ENCODE measurements at regions not wholly inside any gene's neighbourhood (a gene's known extent, or its start where the extent isn't known, plus 50 kb on each side); places are given as distances from the start of the nearest gene placed in this dataset.

DNA sequence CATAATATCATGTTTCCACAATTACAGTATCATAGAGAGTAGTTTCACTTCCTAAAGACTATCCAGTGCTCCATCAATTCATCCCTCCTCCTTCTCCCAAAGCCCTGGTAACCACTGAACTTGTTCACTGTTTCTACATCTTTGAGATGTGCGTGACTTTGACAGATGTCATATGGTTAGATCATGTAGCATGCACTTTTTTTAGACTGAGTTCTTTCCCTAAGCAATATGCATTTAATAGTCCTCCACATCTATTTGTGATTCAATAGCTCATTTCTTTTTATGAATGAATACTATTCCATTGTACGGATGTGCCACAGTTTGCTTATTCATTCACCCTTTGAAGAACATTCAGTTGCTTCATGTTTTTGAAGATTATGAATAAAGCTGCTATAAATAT is 560.4 kb upstream of the LRRTM4 start:
- H3K4me3 ChIP-seq (ENCODE audit: low read depth in 1 of 5, low read length in 5 of 5), result no peak overlapping the region
- peaks cover 0 to 5% (median 0%) of the 10 kb centered on the region in 5 donors for H3K9me3 ChIP-seq (ENCODE audit: control insufficient read depth in 5 of 5, low read length in 5 of 5)
- H3K4me1 ChIP-seq (ENCODE audit: control insufficient read depth in 5 of 5, insufficient read depth in 5 of 5, low read length in 5 of 5), result no peaks in the 10 kb centered on the region
- H3K9ac ChIP-seq (ENCODE audit: low read length in 5 of 5), result no peak overlapping the region
- no peak overlapping the region for H3K27ac ChIP-seq (ENCODE audit: low read depth, low read length)
- H3K27me3 ChIP-seq (ENCODE audit: control insufficient read depth in 5 of 5, insufficient read depth in 4 of 5, low read length in 5 of 5), result no peaks in the 10 kb centered on the region
- no peaks in the 10 kb centered on the region for H3K36me3 ChIP-seq (ENCODE audit: control insufficient read depth in 5 of 5, insufficient read depth in 5 of 5, low read length in 5 of 5)

DNA sequence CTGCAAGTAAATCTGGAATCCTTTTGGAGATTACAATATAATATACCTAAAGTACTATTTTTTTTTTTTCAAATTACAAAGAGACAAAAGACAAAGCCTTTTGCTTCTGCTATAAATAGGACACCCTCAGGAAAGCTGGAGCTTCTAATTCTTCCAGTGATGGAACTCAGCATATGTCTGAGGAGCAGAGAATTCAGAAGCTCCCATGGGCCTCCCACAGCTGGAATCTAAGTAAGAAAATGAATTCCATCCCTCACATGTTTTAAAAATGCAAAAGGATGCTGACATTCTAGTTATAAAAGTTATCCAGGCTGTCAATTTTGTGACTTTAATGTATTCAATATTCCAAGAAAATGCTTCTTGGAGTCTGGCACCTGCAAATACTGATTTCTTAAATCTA is 571.3 kb upstream of the LRRTM4 start:
- Histone ChIP-seq H3K36me3 (ENCODE audit: control insufficient read depth in 5 of 5, insufficient read depth in 5 of 5, low read length in 5 of 5) (no peaks in the 10 kb centered on the region), H3K4me3 (ENCODE audit: low read depth in 1 of 5, low read length in 5 of 5) (no peak overlapping the region), H3K9ac (ENCODE audit: low read length in 5 of 5) (no peak overlapping the region), H3K9me3 (ENCODE audit: control insufficient read depth in 5 of 5, low read length in 5 of 5) (peaks cover 0 to 3% (median 0%) of the 10 kb centered on the region in 5 donors), H3K27me3 (ENCODE audit: control insufficient read depth in 5 of 5, insufficient read depth in 4 of 5, low read length in 5 of 5) (no peaks in the 10 kb centered on the region), H3K4me1 (ENCODE audit: control insufficient read depth in 5 of 5, insufficient read depth in 5 of 5, low read length in 5 of 5) (no peaks in the 10 kb centered on the region), H3K27ac (ENCODE audit: low read depth, low read length) (no peak overlapping the region)

DNA sequence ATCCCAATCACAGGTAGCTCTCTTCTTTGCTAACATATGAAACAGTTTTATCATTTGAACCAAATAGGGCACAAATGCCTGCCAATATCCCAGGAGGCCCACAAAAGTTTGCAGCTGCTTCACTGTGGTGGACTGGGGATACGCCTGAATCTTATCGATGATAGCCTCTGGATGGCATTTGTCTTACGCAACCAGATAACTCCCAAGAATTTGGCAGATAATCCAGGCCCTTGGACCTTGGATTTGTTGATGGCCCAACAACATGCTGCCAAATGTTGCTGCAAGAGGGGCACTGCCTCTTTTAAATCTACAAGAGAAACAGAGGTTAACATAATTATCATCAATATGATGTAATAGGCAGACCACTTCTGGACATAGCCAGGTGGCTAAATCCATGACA is 587.1 kb upstream of the LRRTM4 start:
- Histone ChIP-seq H3K36me3 (ENCODE audit: control insufficient read depth in 5 of 5, insufficient read depth in 5 of 5, low read length in 5 of 5) (no peaks in the 10 kb centered on the region), H3K27me3 (ENCODE audit: control insufficient read depth in 5 of 5, insufficient read depth in 4 of 5, low read length in 5 of 5) (peaks cover 0 to 7% (median 0%) of the 10 kb centered on the region in 5 donors), H3K9me3 (ENCODE audit: control insufficient read depth in 5 of 5, low read length in 5 of 5) (peaks cover 0 to 11% (median 4%) of the 10 kb centered on the region in 5 donors), H3K4me3 (ENCODE audit: low read depth in 1 of 5, low read length in 5 of 5) (no peak overlapping the region), H3K4me1 (ENCODE audit: control insufficient read depth in 5 of 5, insufficient read depth in 5 of 5, low read length in 5 of 5) (no peaks in the 10 kb centered on the region), H3K9ac (ENCODE audit: low read length in 5 of 5) (no peak overlapping the region), H3K27ac (ENCODE audit: low read depth, low read length) (no peak overlapping the region)

DNA sequence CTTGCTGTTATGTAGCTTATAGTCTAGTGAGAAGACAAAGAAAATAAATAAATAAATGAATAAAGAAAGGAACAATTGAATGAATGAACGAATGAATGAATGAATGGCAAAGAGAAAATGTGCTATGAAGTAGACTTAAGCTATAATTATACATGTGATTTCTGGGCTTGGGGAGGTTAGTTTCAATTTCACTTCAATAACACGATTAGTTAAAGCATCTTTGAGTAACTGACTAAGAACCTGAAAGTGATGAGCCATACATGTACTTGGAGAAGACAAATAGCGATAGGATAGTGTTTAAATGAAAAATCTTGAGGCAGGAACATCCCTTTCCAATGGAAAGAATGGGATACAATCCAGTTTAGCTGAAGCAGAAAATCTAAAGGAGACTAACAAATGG is 593.1 kb upstream of the LRRTM4 start:
- Histone ChIP-seq H3K9me3 (ENCODE audit: control insufficient read depth in 5 of 5, low read length in 5 of 5) (peaks cover 0 to 3% (median 0%) of the 10 kb centered on the region in 5 donors), H3K27ac (ENCODE audit: low read depth, low read length) (no peak overlapping the region), H3K36me3 (ENCODE audit: control insufficient read depth in 5 of 5, insufficient read depth in 5 of 5, low read length in 5 of 5) (no peaks in the 10 kb centered on the region), H3K9ac (ENCODE audit: low read length in 5 of 5) (no peak overlapping the region), H3K27me3 (ENCODE audit: control insufficient read depth in 5 of 5, insufficient read depth in 4 of 5, low read length in 5 of 5) (peaks cover 0 to 7% (median 0%) of the 10 kb centered on the region in 5 donors), H3K4me3 (ENCODE audit: low read depth in 1 of 5, low read length in 5 of 5) (no peak overlapping the region), H3K4me1 (ENCODE audit: control insufficient read depth in 5 of 5, insufficient read depth in 5 of 5, low read length in 5 of 5) (no peaks in the 10 kb centered on the region)

DNA sequence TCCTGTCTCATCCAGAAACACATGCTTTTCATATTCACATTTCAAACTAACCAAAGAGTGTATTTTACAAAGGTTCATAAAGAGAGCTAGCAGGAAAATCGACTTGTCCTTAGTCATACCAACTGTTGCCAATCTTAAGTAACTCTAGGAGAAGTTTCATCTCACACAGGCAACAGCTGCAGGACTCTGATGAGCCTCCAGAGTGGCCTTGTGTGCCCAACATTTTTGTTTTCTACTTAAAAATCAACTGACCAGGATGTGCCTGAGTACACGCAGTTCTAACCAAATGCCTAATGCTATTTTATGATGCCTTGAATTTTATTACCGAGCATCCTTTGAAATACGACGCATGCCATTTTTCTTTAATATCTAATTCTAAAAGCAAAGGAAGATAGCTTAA is 595.9 kb upstream of the LRRTM4 start:
- H3K9ac ChIP-seq (ENCODE audit: low read length in 5 of 5), result no peak overlapping the region
- no peaks in the 10 kb centered on the region for H3K4me1 ChIP-seq (ENCODE audit: control insufficient read depth in 5 of 5, insufficient read depth in 5 of 5, low read length in 5 of 5)
- H3K4me3 ChIP-seq (ENCODE audit: low read depth in 1 of 5, low read length in 5 of 5), result no peak overlapping the region
- peaks cover 0 to 1% (median 0%) of the 10 kb centered on the region in 5 donors for H3K9me3 ChIP-seq (ENCODE audit: control insufficient read depth in 5 of 5, low read length in 5 of 5)
- H3K36me3 ChIP-seq (ENCODE audit: control insufficient read depth in 5 of 5, insufficient read depth in 5 of 5, low read length in 5 of 5), result no peaks in the 10 kb centered on the region
- no peaks in the 10 kb centered on the region for H3K27me3 ChIP-seq (ENCODE audit: control insufficient read depth in 5 of 5, insufficient read depth in 4 of 5, low read length in 5 of 5)
- no peak overlapping the region for H3K27ac ChIP-seq (ENCODE audit: low read depth, low read length)

DNA sequence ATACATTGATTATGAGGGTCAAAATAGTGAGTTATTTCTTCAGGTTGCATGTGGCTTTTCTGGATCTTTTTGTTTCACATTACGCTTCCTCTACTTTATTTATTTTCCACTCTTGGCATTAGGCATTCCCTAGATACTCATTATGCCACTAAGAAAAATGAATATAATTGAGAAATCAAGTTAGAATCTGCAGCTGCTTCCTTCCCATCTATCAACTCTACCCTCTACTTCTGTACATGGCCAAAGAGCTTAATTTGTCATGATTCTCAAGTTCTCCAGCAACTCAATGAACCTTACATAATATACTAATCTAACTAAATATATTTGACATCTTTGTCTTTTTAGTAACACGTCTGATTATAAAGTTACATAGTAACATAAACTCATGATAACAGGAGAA is 598.1 kb upstream of the LRRTM4 start:
- no peak overlapping the region for H3K27ac ChIP-seq (ENCODE audit: low read depth, low read length)
- H3K4me3 ChIP-seq (ENCODE audit: low read depth in 1 of 5, low read length in 5 of 5), result no peak overlapping the region
- no peaks in the 10 kb centered on the region for H3K27me3 ChIP-seq (ENCODE audit: control insufficient read depth in 5 of 5, insufficient read depth in 4 of 5, low read length in 5 of 5)
- peaks cover 0 to 2% (median 0%) of the 10 kb centered on the region in 5 donors for H3K9me3 ChIP-seq (ENCODE audit: control insufficient read depth in 5 of 5, low read length in 5 of 5)
- no peaks in the 10 kb centered on the region for H3K4me1 ChIP-seq (ENCODE audit: control insufficient read depth in 5 of 5, insufficient read depth in 5 of 5, low read length in 5 of 5)
- no peaks in the 10 kb centered on the region for H3K36me3 ChIP-seq (ENCODE audit: control insufficient read depth in 5 of 5, insufficient read depth in 5 of 5, low read length in 5 of 5)
- no peak overlapping the region for H3K9ac ChIP-seq (ENCODE audit: low read length in 5 of 5)

DNA sequence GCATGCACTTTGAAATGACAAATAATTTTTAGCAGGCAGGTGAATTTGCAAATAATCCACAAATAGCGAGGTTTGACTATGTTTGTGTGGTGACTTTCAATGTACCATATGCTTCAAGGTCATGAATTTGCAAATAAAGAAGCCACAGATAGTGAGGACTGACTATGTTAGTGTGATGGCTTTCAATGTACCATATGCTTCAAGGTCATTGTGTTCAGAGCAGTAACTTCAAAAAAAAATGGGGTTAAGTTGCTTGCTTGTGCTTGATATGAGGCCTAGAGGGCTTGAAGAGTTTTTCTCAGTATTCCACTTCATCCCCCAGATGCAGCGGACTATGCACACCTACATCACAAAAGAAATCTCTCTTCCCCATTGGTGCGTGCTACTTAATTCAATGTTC is 602.9 kb upstream of the LRRTM4 start:
- Histone ChIP-seq H3K9me3 (ENCODE audit: control insufficient read depth in 5 of 5, low read length in 5 of 5) (peaks cover 0 to 2% (median 0%) of the 10 kb centered on the region in 5 donors), H3K4me1 (ENCODE audit: control insufficient read depth in 5 of 5, insufficient read depth in 5 of 5, low read length in 5 of 5) (peaks cover 0 to 3% (median 0%) of the 10 kb centered on the region in 5 donors), H3K27me3 (ENCODE audit: control insufficient read depth in 5 of 5, insufficient read depth in 4 of 5, low read length in 5 of 5) (no peaks in the 10 kb centered on the region), H3K36me3 (ENCODE audit: control insufficient read depth in 5 of 5, insufficient read depth in 5 of 5, low read length in 5 of 5) (no peaks in the 10 kb centered on the region), H3K9ac (ENCODE audit: low read length in 5 of 5) (no peak overlapping the region), H3K4me3 (ENCODE audit: low read depth in 1 of 5, low read length in 5 of 5) (no peak overlapping the region), H3K27ac (ENCODE audit: low read depth, low read length) (no peak overlapping the region)

DNA sequence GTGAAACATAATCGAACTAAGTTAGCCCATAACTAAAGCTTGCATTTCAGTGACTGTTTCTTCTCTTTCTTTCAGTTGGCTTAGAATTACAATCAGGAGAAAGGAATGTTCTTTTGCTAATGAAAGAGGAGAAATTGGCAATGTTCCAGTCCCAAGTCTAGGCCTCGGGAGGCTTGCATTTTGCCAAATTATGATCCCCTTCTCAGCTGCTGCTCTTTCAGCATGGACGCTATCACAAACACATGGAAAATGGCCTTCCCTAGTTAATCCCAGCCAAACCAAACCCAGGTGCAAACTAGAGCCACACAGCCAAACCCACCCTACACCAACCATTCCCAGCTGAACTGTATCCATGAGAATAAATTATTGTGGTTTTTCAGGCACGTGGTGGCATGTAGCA is 605.2 kb upstream of the LRRTM4 start:
- Histone ChIP-seq H3K4me1 (ENCODE audit: control insufficient read depth in 5 of 5, insufficient read depth in 5 of 5, low read length in 5 of 5) (peaks cover 0 to 3% (median 0%) of the 10 kb centered on the region in 5 donors), H3K27ac (ENCODE audit: low read depth, low read length) (no peak overlapping the region), H3K9me3 (ENCODE audit: control insufficient read depth in 5 of 5, low read length in 5 of 5) (peaks cover 0 to 2% (median 0%) of the 10 kb centered on the region in 5 donors), H3K4me3 (ENCODE audit: low read depth in 1 of 5, low read length in 5 of 5) (no peak overlapping the region), H3K9ac (ENCODE audit: low read length in 5 of 5) (no peak overlapping the region), H3K27me3 (ENCODE audit: control insufficient read depth in 5 of 5, insufficient read depth in 4 of 5, low read length in 5 of 5) (no peaks in the 10 kb centered on the region), H3K36me3 (ENCODE audit: control insufficient read depth in 5 of 5, insufficient read depth in 5 of 5, low read length in 5 of 5) (no peaks in the 10 kb centered on the region)

DNA sequence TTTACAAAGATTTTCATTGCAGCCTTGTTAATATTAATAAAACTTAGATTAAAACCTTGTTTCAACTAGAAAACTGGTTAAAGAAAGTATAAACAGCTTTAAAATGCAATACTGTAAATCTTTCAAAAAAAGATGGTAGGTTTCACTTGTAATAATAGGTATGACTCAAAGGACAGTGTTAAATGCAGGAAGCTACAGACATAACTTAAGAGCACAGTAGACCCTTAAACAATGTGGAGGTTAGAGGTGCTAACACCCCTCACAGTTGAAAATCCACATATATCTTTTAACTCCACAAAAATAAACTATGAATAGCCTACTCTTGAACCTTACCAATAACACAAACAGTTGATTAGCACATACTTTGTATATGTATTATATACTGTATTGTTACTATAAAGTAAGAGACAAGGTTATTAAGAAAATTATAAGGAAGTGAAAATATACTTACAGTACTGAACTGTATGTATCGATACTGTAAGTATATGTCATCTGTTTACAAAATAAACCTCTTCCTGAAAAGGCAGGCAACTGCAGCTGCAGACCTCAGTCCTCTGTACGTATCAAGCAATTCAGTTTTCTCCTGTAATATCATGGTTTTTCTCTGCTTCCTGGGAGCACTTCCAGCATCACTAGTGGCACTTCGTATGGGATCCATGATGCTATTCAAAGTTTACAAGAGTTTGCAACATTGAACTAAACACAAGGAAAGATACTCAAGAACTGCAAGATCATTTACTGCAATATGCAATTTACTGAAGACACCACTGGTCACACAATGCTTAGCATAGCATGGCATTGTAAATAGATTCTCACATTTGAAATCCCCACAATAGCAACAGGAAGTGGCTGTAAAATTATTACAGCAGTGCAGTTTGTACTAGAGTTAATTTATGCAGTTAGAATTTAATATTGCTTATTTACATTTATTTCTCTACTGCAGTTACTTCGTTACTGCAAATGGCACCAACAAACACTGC is 610.5 kb upstream of the LRRTM4 start:
- Histone ChIP-seq H3K9ac (ENCODE audit: low read length in 5 of 5) (no peak overlapping the region), H3K4me1 (ENCODE audit: control insufficient read depth in 5 of 5, insufficient read depth in 5 of 5, low read length in 5 of 5) (no peaks in the 10 kb centered on the region), H3K36me3 (ENCODE audit: control insufficient read depth in 5 of 5, insufficient read depth in 5 of 5, low read length in 5 of 5) (no peaks in the 10 kb centered on the region), H3K4me3 (ENCODE audit: low read depth in 1 of 5, low read length in 5 of 5) (no peak overlapping the region), H3K27ac (ENCODE audit: low read depth, low read length) (no peak overlapping the region), H3K27me3 (ENCODE audit: control insufficient read depth in 5 of 5, insufficient read depth in 4 of 5, low read length in 5 of 5) (no peaks in the 10 kb centered on the region), H3K9me3 (ENCODE audit: control insufficient read depth in 5 of 5, low read length in 5 of 5) (no peaks in the 10 kb centered on the region)

DNA sequence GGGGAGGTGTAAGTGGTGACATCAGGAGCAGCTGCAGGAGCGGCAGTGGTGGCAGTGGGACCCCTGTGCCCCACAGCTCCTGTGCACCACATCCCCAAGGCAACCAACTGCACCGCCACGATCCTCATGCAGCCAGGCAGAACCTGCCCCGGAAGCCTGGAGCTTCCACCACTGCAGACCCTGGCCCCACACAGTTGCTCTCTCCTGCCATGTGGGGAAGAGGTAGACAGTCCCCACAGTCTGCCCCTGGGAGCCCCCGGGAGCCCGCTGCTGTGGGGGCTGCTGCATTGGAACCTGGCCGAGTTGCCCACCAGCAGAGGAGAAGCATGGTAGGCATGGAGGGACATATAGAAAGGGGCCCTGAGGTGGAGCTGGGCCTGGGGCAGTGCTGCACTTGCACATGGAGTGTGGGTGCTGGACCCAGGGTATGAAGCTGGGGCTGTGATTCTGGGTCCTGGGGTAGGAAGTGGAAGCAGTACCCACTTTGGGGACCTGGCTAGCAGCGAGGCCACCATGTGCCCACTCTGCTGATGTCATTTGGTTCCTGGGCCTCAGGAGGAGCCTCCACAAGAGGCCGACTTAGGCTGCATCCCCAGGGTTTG is 623.3 kb upstream of the LRRTM4 start:
- Histone ChIP-seq H3K4me3 (ENCODE audit: low read depth in 1 of 5, low read length in 5 of 5) (no peak overlapping the region), H3K9me3 (ENCODE audit: control insufficient read depth in 5 of 5, low read length in 5 of 5) (peaks cover 0 to 6% (median 0%) of the 10 kb centered on the region in 5 donors), H3K4me1 (ENCODE audit: control insufficient read depth in 5 of 5, insufficient read depth in 5 of 5, low read length in 5 of 5) (no peaks in the 10 kb centered on the region), H3K9ac (ENCODE audit: low read length in 5 of 5) (no peak overlapping the region), H3K27me3 (ENCODE audit: control insufficient read depth in 5 of 5, insufficient read depth in 4 of 5, low read length in 5 of 5) (no peaks in the 10 kb centered on the region), H3K36me3 (ENCODE audit: control insufficient read depth in 5 of 5, insufficient read depth in 5 of 5, low read length in 5 of 5) (no peaks in the 10 kb centered on the region), H3K27ac (ENCODE audit: low read depth, low read length) (no peak overlapping the region)

All from subcutaneous abdominal adipose tissue (tissue), 5 donors.